ENCODE measurements at regions not wholly inside any gene's neighbourhood (a gene's known extent, or its start where the extent isn't known, plus 50 kb on each side); places are given as distances from the start of the nearest gene placed in this dataset.

DNA sequence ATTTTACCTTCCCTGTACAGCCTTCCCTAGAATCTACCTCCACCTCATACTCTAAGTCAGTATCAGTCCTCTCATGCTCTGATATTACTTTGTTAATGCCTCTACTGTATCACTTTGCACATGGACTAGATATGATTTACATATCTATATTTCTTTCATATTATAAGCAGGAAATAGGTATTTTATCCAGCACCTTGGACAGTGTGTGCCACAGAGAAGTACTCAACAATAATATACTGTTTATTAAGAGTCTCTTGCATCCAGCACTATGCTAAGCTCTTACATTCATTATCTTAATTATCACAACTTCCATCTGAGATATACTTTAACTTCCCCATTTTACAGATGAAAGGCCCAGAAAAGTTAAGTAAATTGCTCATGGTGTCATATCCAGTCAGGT lies 247.9 kb upstream of the DAB1 start:
- TF ChIP-seq CEBPB (IDR thresholded peaks at IDR 0.05; ENCODE audit: low read depth) = no peak
- TF ChIP-seq CBX3 (IDR thresholded peaks at IDR 0.05; ENCODE audit: low read depth) = no peak
- TF ChIP-seq ZNF274 (IDR thresholded peaks at IDR 0.05; ENCODE audit: low read depth, low read length) = no peak
- TF ChIP-seq, protein P1, sequence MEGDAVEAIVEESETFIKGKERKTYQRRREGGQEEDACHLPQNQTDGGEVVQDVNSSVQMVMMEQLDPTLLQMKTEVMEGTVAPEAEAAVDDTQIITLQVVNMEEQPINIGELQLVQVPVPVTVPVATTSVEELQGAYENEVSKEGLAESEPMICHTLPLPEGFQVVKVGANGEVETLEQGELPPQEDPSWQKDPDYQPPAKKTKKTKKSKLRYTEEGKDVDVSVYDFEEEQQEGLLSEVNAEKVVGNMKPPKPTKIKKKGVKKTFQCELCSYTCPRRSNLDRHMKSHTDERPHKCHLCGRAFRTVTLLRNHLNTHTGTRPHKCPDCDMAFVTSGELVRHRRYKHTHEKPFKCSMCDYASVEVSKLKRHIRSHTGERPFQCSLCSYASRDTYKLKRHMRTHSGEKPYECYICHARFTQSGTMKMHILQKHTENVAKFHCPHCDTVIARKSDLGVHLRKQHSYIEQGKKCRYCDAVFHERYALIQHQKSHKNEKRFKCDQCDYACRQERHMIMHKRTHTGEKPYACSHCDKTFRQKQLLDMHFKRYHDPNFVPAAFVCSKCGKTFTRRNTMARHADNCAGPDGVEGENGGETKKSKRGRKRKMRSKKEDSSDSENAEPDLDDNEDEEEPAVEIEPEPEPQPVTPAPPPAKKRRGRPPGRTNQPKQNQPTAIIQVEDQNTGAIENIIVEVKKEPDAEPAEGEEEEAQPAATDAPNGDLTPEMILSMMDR (IDR thresholded peaks at IDR 0.05 in 2 of 3, conservative IDR thresholded peaks at IDR 0.05 in 1 of 3; ENCODE audit: borderline replicate concordance in 1 of 3, insufficient read depth in 1 of 3, low read depth in 2 of 3, low read length in 2 of 3) = no peak
- no peak for TF ChIP-seq POLR2A (IDR thresholded peaks at IDR 0.05; ENCODE audit: borderline replicate concordance, extremely low read depth, insufficient read depth, insufficient read length)
